ENCODE measurements at regions not wholly inside any gene's neighbourhood (a gene's known extent, or its start where the extent isn't known, plus 50 kb on each side); places are given as distances from the start of the nearest gene placed in this dataset.
"Not testable (repeated sequence)": the region's sequence is repeated elsewhere in the genome, so short reads cannot be mapped to it uniquely, and the experiment has no call there.

GRCh38 chr21:6139331-6139730, 4382.1 kb upstream of the TPTE start:
- H3K9me3 ChIP-seq (ENCODE audit: insufficient read depth, low read length, severe bottlenecking); ATAC-seq (ENCODE audit: insufficient read depth, low read depth); DNase-seq: not testable (repeated sequence)

GRCh38 chr21:6139862-6140261, 4381.5 kb upstream of the TPTE start:
- H3K9ac ChIP-seq (ENCODE audit: low read depth, low read length); H3K9me3 ChIP-seq (ENCODE audit: insufficient read depth, low read length, severe bottlenecking): not testable (repeated sequence)

More at GRCh38 chr21:6139331-6139730, 4382.1 kb upstream of the TPTE start:
- H4K20me1 ChIP-seq (ENCODE audit: insufficient read depth, low read length); H3K4me1 ChIP-seq (ENCODE audit: insufficient read depth, low read length); H3K79me2 ChIP-seq (ENCODE audit: insufficient read depth, low read length); H3K4me3 ChIP-seq (ENCODE audit: low read depth in 1 of 2, low read length in 2 of 2); H3K27ac ChIP-seq (ENCODE audit: low read length); H3K27me3 ChIP-seq (ENCODE audit: insufficient read depth, low read length, poor library complexity); H3K4me2 ChIP-seq (ENCODE audit: insufficient read depth, low read length); H3K9ac ChIP-seq (ENCODE audit: low read depth, low read length); H3K36me3 ChIP-seq (ENCODE audit: insufficient read depth, low read length); H2AFZ ChIP-seq (ENCODE audit: low read depth, low read length): not testable (repeated sequence)

DNA sequence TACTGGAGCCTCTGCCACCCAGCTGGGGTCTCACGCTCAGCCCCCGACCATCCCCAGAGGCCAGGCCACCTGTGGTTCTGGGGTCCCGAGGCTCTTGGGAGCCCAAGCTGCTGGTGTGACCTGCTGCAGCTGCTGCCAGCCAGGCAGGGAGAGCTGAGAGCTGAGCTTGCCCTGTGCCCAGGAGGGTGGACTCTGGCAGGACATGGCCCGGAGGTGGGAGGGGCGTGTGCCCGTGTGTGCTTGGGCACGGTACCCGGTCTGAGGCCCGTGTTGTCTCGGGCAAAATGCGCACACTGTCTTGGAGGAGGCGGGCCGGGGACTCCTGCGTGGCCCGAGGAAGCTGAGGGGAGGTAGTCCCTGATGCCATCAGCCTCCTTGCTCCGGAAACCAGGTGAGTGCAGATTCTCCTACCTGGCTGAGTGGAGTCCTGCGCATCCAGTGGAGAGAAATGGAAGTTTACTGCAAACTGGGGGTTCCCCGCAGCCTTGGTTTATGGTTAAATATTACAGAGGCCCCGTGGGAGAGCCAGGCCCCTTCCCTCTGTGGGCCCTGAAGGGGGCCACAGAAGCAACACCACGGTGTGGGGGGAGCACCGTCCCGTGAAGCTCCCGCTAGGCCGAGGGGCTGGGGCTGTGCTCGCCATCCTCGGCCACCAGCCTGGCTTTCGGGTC, 4380.8 kb upstream of the TPTE start:
- ATAC-seq (ENCODE audit: insufficient read depth, low read depth); H4K20me1 ChIP-seq (ENCODE audit: insufficient read depth, low read length); H3K9me3 ChIP-seq (ENCODE audit: insufficient read depth, low read length, severe bottlenecking); H3K27ac ChIP-seq (ENCODE audit: low read length); H3K9ac ChIP-seq (ENCODE audit: low read depth, low read length); H3K4me2 ChIP-seq (ENCODE audit: insufficient read depth, low read length); H3K79me2 ChIP-seq (ENCODE audit: insufficient read depth, low read length); H3K27me3 ChIP-seq (ENCODE audit: insufficient read depth, low read length, poor library complexity); H3K4me1 ChIP-seq (ENCODE audit: insufficient read depth, low read length); H2AFZ ChIP-seq (ENCODE audit: low read depth, low read length); H3K36me3 ChIP-seq (ENCODE audit: insufficient read depth, low read length); H3K4me3 ChIP-seq (ENCODE audit: low read depth in 1 of 2, low read length in 2 of 2); DNase-seq: not testable (repeated sequence)

More at GRCh38 chr21:6139862-6140261, 4381.5 kb upstream of the TPTE start:
- H3K4me3 ChIP-seq (ENCODE audit: low read depth in 1 of 2, low read length in 2 of 2); H3K4me1 ChIP-seq (ENCODE audit: insufficient read depth, low read length); H3K27me3 ChIP-seq (ENCODE audit: insufficient read depth, low read length, poor library complexity); DNase-seq; H3K27ac ChIP-seq (ENCODE audit: low read length); H2AFZ ChIP-seq (ENCODE audit: low read depth, low read length); H3K79me2 ChIP-seq (ENCODE audit: insufficient read depth, low read length); H4K20me1 ChIP-seq (ENCODE audit: insufficient read depth, low read length); H3K4me2 ChIP-seq (ENCODE audit: insufficient read depth, low read length); ATAC-seq (ENCODE audit: insufficient read depth, low read depth); H3K36me3 ChIP-seq (ENCODE audit: insufficient read depth, low read length): not testable (repeated sequence)

DNA sequence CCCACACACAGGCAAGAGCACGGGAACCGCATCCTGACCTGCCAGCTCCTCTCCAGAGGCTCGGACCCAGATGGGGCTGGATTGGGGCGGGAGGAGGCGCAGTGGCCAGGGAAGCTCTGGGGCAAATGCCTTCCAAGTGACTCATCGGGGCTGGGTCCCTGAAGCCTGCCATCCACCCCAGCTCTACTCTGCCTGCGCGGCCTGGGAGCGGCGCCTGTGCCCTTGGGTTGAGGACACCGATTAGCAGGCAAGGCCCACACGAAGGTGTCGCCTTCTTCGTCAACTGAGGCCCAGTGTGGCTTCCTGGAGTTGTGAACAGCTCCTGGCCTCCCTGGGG, 4380.3 kb upstream of the TPTE start:
- not testable (repeated sequence) for H3K27me3 ChIP-seq (ENCODE audit: insufficient read depth, low read length, poor library complexity); H3K36me3 ChIP-seq (ENCODE audit: insufficient read depth, low read length); H3K9ac ChIP-seq (ENCODE audit: low read depth, low read length); H3K4me1 ChIP-seq (ENCODE audit: insufficient read depth, low read length); H3K4me3 ChIP-seq (ENCODE audit: low read depth in 1 of 2, low read length in 2 of 2); DNase-seq; H3K27ac ChIP-seq (ENCODE audit: low read length); ATAC-seq (ENCODE audit: insufficient read depth, low read depth); H3K4me2 ChIP-seq (ENCODE audit: insufficient read depth, low read length); H3K79me2 ChIP-seq (ENCODE audit: insufficient read depth, low read length); H4K20me1 ChIP-seq (ENCODE audit: insufficient read depth, low read length); H3K9me3 ChIP-seq (ENCODE audit: insufficient read depth, low read length, severe bottlenecking); H2AFZ ChIP-seq (ENCODE audit: low read depth, low read length)

GRCh38 chr21:6153154-6153553, 4368.2 kb upstream of the TPTE start:
- not testable (repeated sequence) for H3K79me2 ChIP-seq (ENCODE audit: insufficient read depth, low read length); H3K27ac ChIP-seq (ENCODE audit: low read length); ATAC-seq (ENCODE audit: insufficient read depth, low read depth); H3K36me3 ChIP-seq (ENCODE audit: insufficient read depth, low read length); H4K20me1 ChIP-seq (ENCODE audit: insufficient read depth, low read length); H3K4me2 ChIP-seq (ENCODE audit: insufficient read depth, low read length); H3K27me3 ChIP-seq (ENCODE audit: insufficient read depth, low read length, poor library complexity); DNase-seq; H3K9me3 ChIP-seq (ENCODE audit: insufficient read depth, low read length, severe bottlenecking); H3K4me3 ChIP-seq (ENCODE audit: low read depth in 1 of 2, low read length in 2 of 2); H3K4me1 ChIP-seq (ENCODE audit: insufficient read depth, low read length); H3K9ac ChIP-seq (ENCODE audit: low read depth, low read length); H2AFZ ChIP-seq (ENCODE audit: low read depth, low read length)

DNA sequence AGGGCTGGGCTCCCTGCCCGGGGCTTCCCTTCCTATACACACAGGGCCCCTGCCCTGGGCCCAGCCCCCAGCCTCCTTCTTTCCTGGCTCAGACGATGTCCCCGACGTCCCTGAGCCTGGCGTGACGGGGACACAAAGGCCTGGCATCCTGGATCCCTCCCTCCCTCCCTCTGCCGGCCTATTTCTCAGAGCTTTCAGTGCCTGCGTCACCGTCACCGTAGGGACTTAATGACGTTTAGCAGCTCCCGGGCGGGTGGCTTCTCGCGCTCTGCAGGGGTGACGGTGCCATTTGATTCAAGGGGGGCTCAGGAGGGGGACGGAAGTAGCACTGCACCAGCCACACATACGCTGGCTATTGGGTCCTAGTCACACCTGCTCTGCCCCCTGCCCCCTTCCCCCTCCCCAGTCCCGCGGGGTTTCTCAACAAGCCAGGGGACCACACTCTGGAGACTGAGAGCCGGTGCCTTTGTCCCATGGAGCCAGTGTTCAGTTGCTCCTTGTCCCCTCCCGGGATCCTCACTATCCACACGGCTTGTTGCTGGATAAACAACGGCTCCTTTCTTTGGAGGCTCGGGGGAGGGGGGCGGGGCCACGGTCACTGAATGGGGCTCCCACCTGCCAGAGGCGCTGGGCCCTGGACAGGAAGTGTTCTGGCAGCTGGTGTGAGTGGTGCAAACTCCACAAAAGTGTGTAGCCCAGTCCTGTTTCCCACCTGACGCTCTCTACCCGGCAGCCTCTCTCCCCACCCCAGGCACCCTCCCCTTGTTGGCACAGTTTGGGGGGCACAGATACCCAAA, 4366.7 kb upstream of the TPTE start:
- not testable (repeated sequence) for H3K27ac ChIP-seq (ENCODE audit: low read length); ATAC-seq (ENCODE audit: insufficient read depth, low read depth); H3K4me1 ChIP-seq (ENCODE audit: insufficient read depth, low read length); H3K27me3 ChIP-seq (ENCODE audit: insufficient read depth, low read length, poor library complexity); H3K36me3 ChIP-seq (ENCODE audit: insufficient read depth, low read length); H3K9ac ChIP-seq (ENCODE audit: low read depth, low read length); H2AFZ ChIP-seq (ENCODE audit: low read depth, low read length); H3K9me3 ChIP-seq (ENCODE audit: insufficient read depth, low read length, severe bottlenecking); H4K20me1 ChIP-seq (ENCODE audit: insufficient read depth, low read length); H3K4me2 ChIP-seq (ENCODE audit: insufficient read depth, low read length); DNase-seq; H3K4me3 ChIP-seq (ENCODE audit: low read depth in 1 of 2, low read length in 2 of 2); H3K79me2 ChIP-seq (ENCODE audit: insufficient read depth, low read length)

DNA sequence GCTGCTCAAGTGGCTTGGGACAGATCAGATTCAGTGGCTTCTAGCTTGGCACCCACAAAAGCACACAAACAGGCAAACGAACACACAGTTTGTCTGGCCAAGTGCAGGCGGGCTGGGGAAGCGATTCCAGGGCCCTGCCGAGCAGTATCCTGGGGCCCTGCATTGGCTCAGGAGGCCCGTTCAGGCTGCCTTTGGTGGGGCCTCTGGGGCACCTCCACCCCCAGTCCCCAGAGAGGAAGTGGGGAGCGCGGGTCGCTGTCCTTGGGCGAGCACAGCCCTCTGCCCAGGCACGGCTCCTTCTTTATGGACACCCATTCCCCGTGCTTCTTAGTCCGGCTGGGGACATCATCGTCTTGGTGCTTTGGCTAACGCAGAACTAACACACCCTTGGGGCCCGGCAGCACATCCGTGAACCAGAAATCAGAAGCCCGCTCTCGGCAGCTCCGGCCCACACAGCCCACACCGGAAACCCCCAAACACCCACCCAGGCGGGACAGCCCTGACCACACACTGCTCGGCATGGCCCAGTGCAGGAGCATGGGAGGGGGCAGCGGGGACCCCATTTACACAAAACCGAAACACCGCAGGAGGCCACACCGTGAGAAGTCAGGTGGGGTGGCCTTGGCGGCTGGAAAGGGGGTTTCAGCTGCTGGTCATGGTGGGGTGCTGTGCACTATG, 4364.5 kb upstream of the TPTE start:
- not testable (repeated sequence) for H3K27ac ChIP-seq (ENCODE audit: low read length); H2AFZ ChIP-seq (ENCODE audit: low read depth, low read length)

DNA sequence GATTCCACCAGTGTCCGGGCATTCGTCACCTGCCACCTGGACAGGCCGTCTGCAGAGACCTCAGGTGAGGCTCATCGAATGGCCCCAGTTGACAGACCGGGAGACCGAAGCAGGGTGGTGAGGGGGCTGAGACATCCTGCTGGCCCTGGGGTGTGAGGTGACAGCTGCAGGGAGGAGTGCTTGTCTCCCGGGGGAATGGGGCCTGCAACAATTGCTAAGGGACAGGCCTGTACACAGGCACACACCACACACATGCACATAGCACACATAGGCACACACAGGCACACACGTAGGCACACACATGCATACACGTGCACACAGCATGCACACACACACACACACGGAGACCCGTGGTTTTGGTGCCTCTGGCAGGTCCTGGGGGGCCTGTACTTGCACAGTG, 4363.9 kb upstream of the TPTE start:
- not testable (repeated sequence) for DNase-seq; H3K79me2 ChIP-seq (ENCODE audit: insufficient read depth, low read length); ATAC-seq (ENCODE audit: insufficient read depth, low read depth); H3K27ac ChIP-seq (ENCODE audit: low read length); H4K20me1 ChIP-seq (ENCODE audit: insufficient read depth, low read length); H3K9ac ChIP-seq (ENCODE audit: low read depth, low read length); H3K36me3 ChIP-seq (ENCODE audit: insufficient read depth, low read length); H2AFZ ChIP-seq (ENCODE audit: low read depth, low read length); H3K4me2 ChIP-seq (ENCODE audit: insufficient read depth, low read length); H3K27me3 ChIP-seq (ENCODE audit: insufficient read depth, low read length, poor library complexity); H3K9me3 ChIP-seq (ENCODE audit: insufficient read depth, low read length, severe bottlenecking); H3K4me3 ChIP-seq (ENCODE audit: low read depth in 1 of 2, low read length in 2 of 2); H3K4me1 ChIP-seq (ENCODE audit: insufficient read depth, low read length)

More for the DNA sequence above, 4364.5 kb upstream of the TPTE start:
- not testable (repeated sequence) for H3K4me1 ChIP-seq (ENCODE audit: insufficient read depth, low read length); H3K9ac ChIP-seq (ENCODE audit: low read depth, low read length); H4K20me1 ChIP-seq (ENCODE audit: insufficient read depth, low read length); DNase-seq; H3K4me2 ChIP-seq (ENCODE audit: insufficient read depth, low read length); H3K4me3 ChIP-seq (ENCODE audit: low read depth in 1 of 2, low read length in 2 of 2); H3K79me2 ChIP-seq (ENCODE audit: insufficient read depth, low read length); ATAC-seq (ENCODE audit: insufficient read depth, low read depth); H3K36me3 ChIP-seq (ENCODE audit: insufficient read depth, low read length); H3K27me3 ChIP-seq (ENCODE audit: insufficient read depth, low read length, poor library complexity); H3K9me3 ChIP-seq (ENCODE audit: insufficient read depth, low read length, severe bottlenecking)

Data from DND-41 (cell line).